ENCODE measurements at regions not wholly inside any gene's neighbourhood (a gene's known extent, or its start where the extent isn't known, plus 50 kb on each side); places are given as distances from the start of the nearest gene placed in this dataset.
"Not testable (repeated sequence)": the region's sequence is repeated elsewhere in the genome, so short reads cannot be mapped to it uniquely, and the experiment has no call there.

DNA sequence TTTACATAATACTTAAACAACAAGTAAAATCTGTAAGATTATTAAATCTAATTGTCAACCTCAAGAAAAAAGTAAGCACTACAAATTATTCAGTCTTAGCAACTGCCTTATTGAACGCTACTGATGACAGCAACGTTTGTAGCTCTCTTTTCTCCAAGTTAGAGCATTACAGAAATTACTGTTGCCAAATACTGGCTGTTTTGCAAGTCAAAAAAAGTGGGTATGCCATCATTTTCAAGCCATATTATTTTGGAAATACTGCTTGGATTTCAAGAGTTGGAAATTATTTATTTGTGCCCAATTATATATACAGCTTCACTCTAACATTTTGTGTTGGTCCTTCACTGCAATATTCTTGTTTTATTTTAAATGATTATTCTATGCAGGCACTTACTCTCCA lies 221.7 kb downstream of the CXXC4 start:
- Histone ChIP-seq H3K4me1 (no peaks in the 10 kb centered on the region), H3K36me3 (no peaks in the 10 kb centered on the region), H3K9me3 (no peaks in the 10 kb centered on the region), H3K4me3 (no peak overlapping the region), H3K27ac (no peak overlapping the region), H3K27me3 (no peaks in the 10 kb centered on the region)
- TF ChIP-seq, protein P1, sequence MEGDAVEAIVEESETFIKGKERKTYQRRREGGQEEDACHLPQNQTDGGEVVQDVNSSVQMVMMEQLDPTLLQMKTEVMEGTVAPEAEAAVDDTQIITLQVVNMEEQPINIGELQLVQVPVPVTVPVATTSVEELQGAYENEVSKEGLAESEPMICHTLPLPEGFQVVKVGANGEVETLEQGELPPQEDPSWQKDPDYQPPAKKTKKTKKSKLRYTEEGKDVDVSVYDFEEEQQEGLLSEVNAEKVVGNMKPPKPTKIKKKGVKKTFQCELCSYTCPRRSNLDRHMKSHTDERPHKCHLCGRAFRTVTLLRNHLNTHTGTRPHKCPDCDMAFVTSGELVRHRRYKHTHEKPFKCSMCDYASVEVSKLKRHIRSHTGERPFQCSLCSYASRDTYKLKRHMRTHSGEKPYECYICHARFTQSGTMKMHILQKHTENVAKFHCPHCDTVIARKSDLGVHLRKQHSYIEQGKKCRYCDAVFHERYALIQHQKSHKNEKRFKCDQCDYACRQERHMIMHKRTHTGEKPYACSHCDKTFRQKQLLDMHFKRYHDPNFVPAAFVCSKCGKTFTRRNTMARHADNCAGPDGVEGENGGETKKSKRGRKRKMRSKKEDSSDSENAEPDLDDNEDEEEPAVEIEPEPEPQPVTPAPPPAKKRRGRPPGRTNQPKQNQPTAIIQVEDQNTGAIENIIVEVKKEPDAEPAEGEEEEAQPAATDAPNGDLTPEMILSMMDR (IDR thresholded peaks at IDR 0.05): no peak
- no peak for TF ChIP-seq POLR2A (IDR thresholded peaks at IDR 0.05)
- TF ChIP-seq EP300 (IDR thresholded peaks at IDR 0.05): no peak
- TF ChIP-seq POLR2AphosphoS5 (IDR thresholded peaks at IDR 0.05): no peak
- 36% methylated on average over 2 of the region's 2 CpGs for WGBS
- no peak for DNase-seq (ENCODE audit: low spot score in 2 of 2)

DNA sequence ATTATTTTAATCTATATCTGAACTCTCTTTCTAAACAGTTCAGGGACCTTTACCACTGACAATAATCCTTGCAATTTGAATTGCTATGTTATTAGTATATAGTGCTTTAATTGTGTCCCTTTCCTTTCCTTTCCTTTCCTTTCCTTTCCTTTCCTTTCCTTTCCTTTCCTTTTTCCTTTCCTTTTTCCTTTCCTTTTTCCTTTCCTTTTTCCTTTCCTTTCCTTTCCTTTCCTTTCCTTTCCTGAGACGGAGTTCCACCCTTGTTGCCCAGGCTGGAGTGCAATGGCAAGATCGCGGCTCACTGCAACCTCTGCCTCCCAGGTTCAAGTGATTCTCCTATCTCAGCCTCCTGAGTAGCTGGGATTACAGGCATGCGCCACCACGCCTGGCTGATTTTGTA lies 225.1 kb downstream of the CXXC4 start:
- not testable (repeated sequence) for H3K27ac ChIP-seq; H3K36me3 ChIP-seq; DNase-seq (ENCODE audit: low spot score in 2 of 2); H3K9me3 ChIP-seq; H3K4me3 ChIP-seq; H3K27me3 ChIP-seq; H3K4me1 ChIP-seq
- 93% methylated on average over 5 of the region's 5 CpGs for WGBS

DNA sequence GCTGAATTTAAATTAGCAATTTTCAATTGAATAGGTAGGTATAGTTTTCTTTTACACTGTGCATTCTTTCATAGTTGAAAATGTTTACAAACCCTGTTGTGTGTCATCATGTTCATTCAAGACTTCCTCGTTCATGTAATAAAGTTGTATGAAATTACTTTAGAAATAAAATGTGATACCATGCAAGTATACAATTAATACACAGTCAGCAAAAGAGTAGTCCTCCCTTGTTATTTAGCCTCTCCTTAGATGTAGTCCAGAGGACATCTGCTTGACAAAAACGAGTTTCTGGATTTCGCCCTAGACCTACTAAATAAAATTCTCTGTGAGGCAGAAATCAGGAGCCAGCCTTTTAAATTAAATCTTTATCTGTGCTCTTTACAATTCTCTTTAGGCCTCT lies 231.6 kb downstream of the CXXC4 start:
- Histone ChIP-seq H3K27me3 (no peaks in the 10 kb centered on the region), H3K4me3 (no peak overlapping the region), H3K36me3 (no peaks in the 10 kb centered on the region), H3K27ac (no peak overlapping the region), H3K4me1 (no peaks in the 10 kb centered on the region), H3K9me3 (no peaks in the 10 kb centered on the region)
- 81% methylated on average over 3 of the region's 3 CpGs for WGBS
- DNase-seq (ENCODE audit: low spot score in 2 of 2): no peak
- TF ChIP-seq POLR2AphosphoS5 (IDR thresholded peaks at IDR 0.05) (no peak), EP300 (IDR thresholded peaks at IDR 0.05) (no peak), POLR2A (IDR thresholded peaks at IDR 0.05) (no peak)
- TF ChIP-seq, protein P1 (IDR thresholded peaks at IDR 0.05): no peak

DNA sequence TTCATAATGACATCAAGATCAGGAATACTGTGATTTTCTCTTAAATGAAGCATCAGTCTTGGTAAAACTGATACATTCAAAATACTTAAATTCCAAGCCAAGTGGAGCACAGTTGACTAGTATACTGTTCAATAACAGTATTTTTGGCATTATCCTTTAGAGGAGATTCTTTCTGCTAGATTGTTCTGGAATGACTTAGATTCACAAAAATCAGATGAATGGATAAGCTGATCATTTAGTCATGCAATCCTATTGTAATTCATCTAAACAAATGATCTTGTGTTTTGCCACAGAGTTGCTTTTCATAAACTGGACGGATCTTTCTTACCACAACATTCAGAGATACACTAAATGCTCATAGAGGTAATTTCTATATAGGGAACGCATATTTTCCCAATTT lies 232.0 kb downstream of the CXXC4 start:
- Histone ChIP-seq H3K36me3 (no peaks in the 10 kb centered on the region), H3K4me3 (no peak overlapping the region), H3K4me1 (no peaks in the 10 kb centered on the region), H3K9me3 (no peaks in the 10 kb centered on the region), H3K27me3 (no peaks in the 10 kb centered on the region), H3K27ac (no peak overlapping the region)
- no peak for TF ChIP-seq POLR2A (IDR thresholded peaks at IDR 0.05)
- DNase-seq (ENCODE audit: low spot score in 2 of 2): no peak
- WGBS: 82% methylated on average over 2 of the region's 2 CpGs

DNA sequence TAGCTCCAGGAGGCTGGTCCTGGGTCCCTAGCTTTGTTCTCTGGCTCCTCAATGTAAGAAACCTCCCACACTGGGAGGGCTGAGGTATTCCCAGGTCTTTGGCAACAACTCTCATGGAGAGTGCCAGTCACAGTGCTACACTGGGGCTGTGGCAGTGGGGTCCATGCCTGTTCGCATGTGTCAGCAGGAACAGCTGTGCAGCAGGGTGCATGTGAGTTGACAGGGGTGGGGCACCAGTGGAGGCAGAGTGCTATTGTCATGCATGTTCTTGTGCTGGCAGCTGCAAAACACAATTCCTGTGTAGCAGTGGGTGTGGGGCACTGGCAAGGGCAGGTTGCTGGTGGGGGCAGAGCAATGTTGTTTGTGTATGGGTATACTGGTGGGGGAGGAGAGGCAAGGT lies 246.0 kb downstream of the CXXC4 start:
- TF ChIP-seq, protein P1 (IDR thresholded peaks at IDR 0.05): no peak
- TF ChIP-seq POLR2A (IDR thresholded peaks at IDR 0.05) (no peak), EP300 (IDR thresholded peaks at IDR 0.05) (no peak), POLR2AphosphoS5 (IDR thresholded peaks at IDR 0.05) (no peak)
- WGBS: 88% methylated on average over 1 of the region's 1 CpG
- Histone ChIP-seq H3K27me3 (no peaks in the 10 kb centered on the region), H3K4me1 (no peaks in the 10 kb centered on the region), H3K9me3 (peaks cover 3% of the 10 kb centered on the region), H3K27ac (no peak overlapping the region), H3K36me3 (no peaks in the 10 kb centered on the region), H3K4me3 (no peak overlapping the region)
- DNase-seq (ENCODE audit: low spot score in 2 of 2): no peak

DNA sequence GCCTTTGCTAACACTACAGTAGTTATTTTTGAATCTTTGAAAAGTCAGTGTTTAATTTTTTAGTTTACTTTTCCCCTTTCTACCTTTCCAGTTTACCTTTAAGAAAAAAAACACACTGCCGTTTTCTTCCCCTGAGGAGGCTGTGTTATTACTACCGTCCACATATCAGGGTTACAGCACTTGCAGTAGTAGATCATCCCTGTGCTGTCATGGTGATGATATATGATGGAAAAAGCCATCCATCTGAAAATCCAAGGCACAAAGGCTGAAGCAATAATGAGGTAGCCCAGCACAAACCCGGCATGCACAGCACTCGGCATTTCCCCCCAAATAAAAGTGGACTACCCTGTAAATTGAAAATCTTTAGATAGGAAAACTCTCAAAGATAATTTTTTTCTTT lies 258.7 kb downstream of the CXXC4 start:
- no peaks in the 10 kb centered on the region for H3K36me3 ChIP-seq
- H3K4me3 ChIP-seq: no peak overlapping the region
- no peaks in the 10 kb centered on the region for H3K9me3 ChIP-seq
- no peak overlapping the region for H3K27ac ChIP-seq
- TF ChIP-seq POLR2AphosphoS5 (IDR thresholded peaks at IDR 0.05) (no peak), EP300 (IDR thresholded peaks at IDR 0.05) (no peak), POLR2A (IDR thresholded peaks at IDR 0.05) (no peak)
- TF ChIP-seq, protein P1 (IDR thresholded peaks at IDR 0.05): no peak
- WGBS: 31% methylated on average over 4 of the region's 4 CpGs
- no peak for DNase-seq (ENCODE audit: low spot score in 2 of 2)
- no peaks in the 10 kb centered on the region for H3K4me1 ChIP-seq
- no peaks in the 10 kb centered on the region for H3K27me3 ChIP-seq
